ENCODE measurements at regions not wholly inside any gene's neighbourhood (a gene's known extent, or its start where the extent isn't known, plus 50 kb on each side); places are given as distances from the start of the nearest gene placed in this dataset.
"Not testable (repeated sequence)": the region's sequence is repeated elsewhere in the genome, so short reads cannot be mapped to it uniquely, and the experiment has no call there.

- no peaks in the 10 kb centered on the region for H3K27me3 ChIP-seq
- ATAC-seq = no peak
- no peak overlapping the region for H3K27ac ChIP-seq
- no peaks in the 10 kb centered on the region for H3K4me1 ChIP-seq
- no peak for TF ChIP-seq CTCF (IDR thresholded peaks at IDR 0.05)
- intact Hi-C loops (cut with DNase I) = no loop called here
- no peaks in the 10 kb centered on the region for H3K36me3 ChIP-seq
- H3K4me3 ChIP-seq = no peak overlapping the region
- H3K9me3 ChIP-seq = peaks cover 0 to 8% of the 10 kb centered on the region in 2 donors
- no peak for DNase-seq
Observed at GRCh38 chr11:37141707-37142106, 543.7 kb upstream of the RAG2 start.

- H3K36me3 ChIP-seq; DNase-seq; intact Hi-C loops (cut with DNase I); H3K27me3 ChIP-seq; H3K4me1 ChIP-seq; ATAC-seq; H3K4me3 ChIP-seq; H3K27ac ChIP-seq: not testable (repeated sequence)
- peaks cover 0 to 38% of the 10 kb centered on the region in 2 donors for H3K9me3 ChIP-seq
Observed at GRCh38 chr11:37135606-37136005, 537.6 kb upstream of the RAG2 start.

GRCh38 chr11:37134637-37135036, 536.6 kb upstream of the RAG2 start:
- Histone ChIP-seq H3K27me3 (no peaks in the 10 kb centered on the region), H3K9me3 (peaks cover 0 to 48% of the 10 kb centered on the region in 2 donors), H3K4me3 (no peak overlapping the region), H3K27ac (no peak overlapping the region), H3K36me3 (no peaks in the 10 kb centered on the region), H3K4me1 (no peaks in the 10 kb centered on the region)
- DNase-seq = no peak
- intact Hi-C loops (cut with DNase I) = no loop called here
- ATAC-seq = no peak
- no peak for TF ChIP-seq CTCF (IDR thresholded peaks at IDR 0.05)

- Histone ChIP-seq H3K9me3 (peaks cover 0 to 2% of the 10 kb centered on the region in 2 donors), H3K4me3 (no peak overlapping the region), H3K36me3 (no peaks in the 10 kb centered on the region), H3K4me1 (no peaks in the 10 kb centered on the region), H3K27me3 (no peaks in the 10 kb centered on the region), H3K27ac (no peak overlapping the region)
- TF ChIP-seq CTCF (IDR thresholded peaks at IDR 0.05) = no peak
- no peak for DNase-seq
- ATAC-seq = no peak
- intact Hi-C loops (cut with DNase I) = no loop called here
Observed at GRCh38 chr11:37124384-37124783, 526.3 kb upstream of the RAG2 start.

- no peaks in the 10 kb centered on the region for H3K36me3 ChIP-seq
- H3K27ac ChIP-seq = no peak overlapping the region
- H3K4me1 ChIP-seq = no peaks in the 10 kb centered on the region
- no peak for TF ChIP-seq CTCF (IDR thresholded peaks at IDR 0.05)
- H3K27me3 ChIP-seq = no peaks in the 10 kb centered on the region
- intact Hi-C loops (cut with DNase I) = no loop called here
- no peak overlapping the region for H3K4me3 ChIP-seq
- no peak for ATAC-seq
- no peak for DNase-seq
- H3K9me3 ChIP-seq = no peaks in the 10 kb centered on the region
Observed at GRCh38 chr11:37115963-37116362, 517.9 kb upstream of the RAG2 start.

GRCh38 chr11:37110385-37110784, 512.3 kb upstream of the RAG2 start:
- Histone ChIP-seq H3K9me3 (no peaks in the 10 kb centered on the region), H3K27me3 (no peaks in the 10 kb centered on the region), H3K4me3 (no peak overlapping the region), H3K4me1 (no peaks in the 10 kb centered on the region), H3K36me3 (no peaks in the 10 kb centered on the region), H3K27ac (no peak overlapping the region)
- peak in 1 of 4 donors; percentile 24 for DNase-seq
- peak; percentile 96 for ATAC-seq
- intact Hi-C loops (cut with DNase I) = no loop called here
- no peak for TF ChIP-seq CTCF (IDR thresholded peaks at IDR 0.05)
